G401 (cell line): ENCODE measurements at regions not wholly inside any gene's neighbourhood (a gene's known extent, or its start where the extent isn't known, plus 50 kb on each side); places are given as distances from the start of the nearest gene placed in this dataset.
A peak's percentile ranks its signal among the peaks of the same experiment; 100 is the strongest.
"Not testable (repeated sequence)": the region's sequence is repeated elsewhere in the genome, so short reads cannot be mapped to it uniquely, and the experiment has no call there.

Experiments
- DNase-seq: peaks from one replicate; pipeline ENCODE4 v3.0.0-alpha.2; 2015; ENCODE audit warnings: low spot score
- in situ Hi-C: cut with HindIII; loops from 2 replicates; pipeline ENCODE4 v1.10.0; 2016; ENCODE audit warnings: low sequenced_read_pairs, mixed read lengths

DNA sequence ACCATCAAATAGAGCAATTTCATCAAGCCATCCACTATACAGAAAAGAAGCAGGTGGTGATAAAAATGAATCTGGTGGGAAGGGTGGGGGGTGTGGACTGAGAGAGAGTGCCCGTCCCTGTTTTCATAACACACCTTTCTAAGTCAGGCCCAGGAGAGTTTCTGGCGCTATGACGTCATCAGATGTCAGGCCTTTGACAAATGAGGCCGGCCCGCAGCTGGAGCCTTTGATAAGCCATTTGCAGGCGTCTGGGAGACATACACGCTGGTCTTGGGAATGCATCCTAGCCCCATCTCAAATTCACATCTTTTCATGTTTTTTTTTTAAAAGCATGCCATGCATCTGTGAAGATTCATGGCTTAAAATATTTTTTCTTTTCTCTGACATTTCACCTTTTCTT is 404.5 kb downstream of the BCOR start:
- in situ Hi-C loops: no loop called here
- no peak for DNase-seq

DNA sequence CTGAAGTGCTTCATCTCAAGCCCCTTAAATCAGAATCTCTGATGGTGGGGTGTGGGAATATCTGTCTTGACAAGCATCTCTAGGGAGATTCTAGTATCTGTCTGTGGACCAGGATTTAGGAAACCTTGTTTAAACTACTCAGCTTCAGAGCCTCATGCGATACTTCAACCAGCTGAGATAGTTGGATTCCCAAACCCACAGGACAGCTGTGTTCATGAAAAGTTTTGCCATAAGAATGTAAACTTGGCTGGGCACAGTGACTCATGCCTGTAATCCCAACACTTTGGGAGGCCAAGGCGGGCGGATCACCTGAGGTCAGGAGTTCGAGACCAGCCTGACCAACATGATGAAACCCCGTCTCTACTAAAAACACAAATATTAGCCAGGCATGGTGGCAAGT is 395.1 kb downstream of the BCOR start:
- in situ Hi-C loops, DNase-seq: not testable (repeated sequence)

DNA sequence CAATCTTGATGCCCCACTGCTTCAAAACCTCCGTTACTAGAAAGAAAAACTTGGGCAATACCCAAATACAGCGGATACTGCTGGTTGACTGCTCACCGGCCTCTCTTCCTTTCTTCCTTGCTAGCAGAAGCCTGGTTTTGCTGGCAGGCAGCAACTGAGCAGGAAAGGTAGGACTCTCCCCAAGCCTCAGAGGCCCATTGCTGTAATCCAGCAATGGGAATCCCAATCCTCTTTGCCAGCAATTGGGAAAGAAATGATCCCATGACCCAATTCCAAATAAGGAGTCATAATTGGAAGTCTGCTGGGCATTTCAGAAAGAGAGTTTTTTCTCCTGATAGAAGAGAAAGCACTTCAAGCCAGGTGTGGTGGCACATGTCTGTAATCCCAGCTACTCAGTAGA is 394.5 kb downstream of the BCOR start:
- in situ Hi-C loops: no loop called here
- no peak for DNase-seq

DNA sequence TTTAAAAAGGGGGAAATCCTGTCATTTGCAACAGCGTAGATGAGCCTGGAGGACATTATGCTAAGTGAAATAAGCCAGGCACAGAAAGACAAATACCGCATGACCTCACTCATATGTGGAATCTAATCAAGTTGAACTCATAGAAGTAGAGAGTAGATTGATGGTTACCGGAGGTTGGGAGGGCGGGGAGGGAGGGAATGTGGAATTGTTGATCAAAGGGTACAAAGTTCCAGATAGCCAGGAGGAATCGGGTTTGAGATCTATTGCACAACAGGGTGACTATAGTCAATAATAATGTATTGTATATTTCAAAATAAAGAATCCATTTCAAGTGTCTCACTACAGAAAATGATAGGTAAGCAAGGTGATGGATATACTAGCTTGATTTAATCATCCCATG is 393.2 kb downstream of the BCOR start:
- in situ Hi-C loops: no loop called here
- DNase-seq: no peak

DNA sequence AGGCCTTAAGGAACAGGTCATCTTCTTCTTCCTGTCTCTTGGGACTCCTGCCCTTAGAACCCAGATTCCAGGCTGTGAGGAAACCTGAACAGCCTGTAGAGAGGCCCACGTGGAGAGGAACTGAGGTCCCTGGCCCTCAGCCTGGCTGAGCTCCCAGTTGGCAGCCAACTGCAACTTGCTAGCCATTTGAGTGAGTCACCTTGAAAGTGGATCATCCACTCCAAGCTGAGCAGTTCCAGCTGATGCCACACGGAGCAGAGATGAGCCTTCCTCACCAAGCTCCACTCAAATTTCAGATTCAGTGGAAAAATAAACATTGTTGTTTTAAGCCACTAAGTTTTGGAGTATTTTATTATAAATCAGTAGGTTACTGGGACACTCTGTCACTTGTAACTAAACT is 392.5 kb downstream of the BCOR start:
- DNase-seq: peak; percentile 23
- in situ Hi-C loops: no loop called here

DNA sequence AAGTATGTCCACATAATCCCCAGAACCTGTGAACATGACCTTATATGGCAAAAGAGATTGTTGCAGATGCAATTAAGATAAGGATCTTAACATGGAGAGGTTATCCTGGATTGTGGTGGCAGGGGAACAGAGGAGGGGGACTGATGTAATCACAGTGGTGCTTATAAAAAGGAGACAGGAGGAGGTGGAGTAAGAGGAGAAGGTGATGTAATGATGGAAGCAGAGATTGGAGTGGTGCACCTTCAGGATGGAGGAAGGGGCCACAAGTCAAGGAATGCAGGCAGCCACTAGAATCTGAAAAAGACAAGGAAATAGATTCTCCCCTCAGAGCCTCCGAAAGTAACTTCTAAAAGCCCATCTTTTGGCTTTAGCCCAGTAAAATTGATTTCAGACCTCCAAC is 388.4 kb downstream of the BCOR start:
- no peak for DNase-seq
- in situ Hi-C loops: no loop called here

DNA sequence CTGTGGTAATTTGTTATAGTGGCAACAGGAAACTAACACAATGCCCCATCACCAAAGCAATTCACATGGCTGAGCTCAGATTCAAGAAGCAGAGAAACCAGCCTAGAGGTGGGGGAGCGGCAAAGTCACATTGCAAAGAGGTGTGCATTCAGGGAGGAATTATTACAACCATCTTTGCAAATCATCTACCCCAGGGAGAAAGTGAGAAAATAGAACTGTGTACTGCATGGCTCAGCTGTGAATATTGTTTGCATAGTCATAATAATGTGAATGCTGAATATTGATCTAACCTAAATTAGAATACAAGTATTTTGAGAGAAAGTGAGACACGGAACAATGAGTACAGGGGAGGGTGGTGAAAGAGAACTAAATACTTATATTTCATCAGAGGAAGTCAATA is 387.9 kb downstream of the BCOR start:
- DNase-seq: no peak
- in situ Hi-C loops: no loop called here

DNA sequence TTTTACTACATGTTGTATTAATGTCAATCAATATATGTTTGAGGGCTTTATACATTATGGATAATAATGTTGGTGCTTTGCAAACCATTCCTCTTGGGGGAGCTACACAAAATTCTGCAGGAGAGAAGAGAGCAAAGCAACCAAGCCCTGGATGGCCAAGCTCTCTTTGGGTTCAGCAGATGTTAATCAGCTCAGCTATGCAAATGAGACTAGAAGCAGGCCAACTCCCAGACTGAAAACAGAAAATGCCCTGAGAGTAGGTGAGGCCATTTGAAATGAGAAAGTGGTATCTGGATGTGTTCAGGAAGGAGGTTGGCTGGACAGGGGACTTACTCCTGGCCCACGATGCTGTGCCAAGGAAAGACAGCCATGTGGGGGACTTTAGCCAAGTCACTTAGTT is 387.0 kb downstream of the BCOR start:
- in situ Hi-C loops: no loop called here
- no peak for DNase-seq

DNA sequence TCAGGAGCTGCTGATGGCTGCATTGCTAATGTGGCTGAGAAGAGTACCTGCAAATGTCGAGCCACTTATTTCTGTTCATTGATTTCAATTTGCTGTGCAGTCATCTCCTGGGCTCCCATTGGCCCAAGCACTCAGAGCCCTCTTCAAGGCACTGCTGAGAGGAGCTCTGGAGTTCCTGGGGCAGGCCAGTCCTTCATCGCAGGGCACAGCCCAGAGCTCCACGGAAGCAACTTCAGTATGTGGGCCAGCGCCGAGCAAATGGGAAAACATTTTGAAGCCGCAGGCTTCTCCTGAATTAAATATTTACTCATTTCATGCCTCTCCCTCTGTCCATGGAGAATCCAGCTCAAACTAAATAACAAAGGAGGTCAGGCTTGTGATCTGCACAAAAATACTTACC is 383.3 kb downstream of the BCOR start:
- no peak for DNase-seq
- in situ Hi-C loops: no loop called here

DNA sequence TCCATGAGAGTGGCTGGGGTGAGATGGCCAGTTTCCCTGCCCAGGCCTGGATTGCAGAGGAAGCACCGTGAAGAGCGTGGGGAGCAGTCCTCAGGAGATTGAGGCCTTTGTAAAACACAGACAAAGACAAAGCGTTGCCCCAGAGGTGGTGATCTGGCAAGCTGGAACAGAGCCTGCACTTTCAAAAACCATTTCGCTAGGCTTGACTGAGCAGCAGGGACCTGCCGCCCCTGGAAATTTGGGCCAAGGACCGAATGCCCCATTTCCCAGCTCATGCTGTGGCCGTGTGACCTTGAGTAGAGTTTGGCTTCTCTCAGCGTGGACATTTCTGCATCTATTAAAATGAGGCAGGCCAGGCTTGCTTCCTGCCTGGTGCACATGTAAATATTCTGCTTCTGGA is 381.4 kb downstream of the BCOR start:
- in situ Hi-C loops: no loop called here
- peak; percentile 1 for DNase-seq

DNA sequence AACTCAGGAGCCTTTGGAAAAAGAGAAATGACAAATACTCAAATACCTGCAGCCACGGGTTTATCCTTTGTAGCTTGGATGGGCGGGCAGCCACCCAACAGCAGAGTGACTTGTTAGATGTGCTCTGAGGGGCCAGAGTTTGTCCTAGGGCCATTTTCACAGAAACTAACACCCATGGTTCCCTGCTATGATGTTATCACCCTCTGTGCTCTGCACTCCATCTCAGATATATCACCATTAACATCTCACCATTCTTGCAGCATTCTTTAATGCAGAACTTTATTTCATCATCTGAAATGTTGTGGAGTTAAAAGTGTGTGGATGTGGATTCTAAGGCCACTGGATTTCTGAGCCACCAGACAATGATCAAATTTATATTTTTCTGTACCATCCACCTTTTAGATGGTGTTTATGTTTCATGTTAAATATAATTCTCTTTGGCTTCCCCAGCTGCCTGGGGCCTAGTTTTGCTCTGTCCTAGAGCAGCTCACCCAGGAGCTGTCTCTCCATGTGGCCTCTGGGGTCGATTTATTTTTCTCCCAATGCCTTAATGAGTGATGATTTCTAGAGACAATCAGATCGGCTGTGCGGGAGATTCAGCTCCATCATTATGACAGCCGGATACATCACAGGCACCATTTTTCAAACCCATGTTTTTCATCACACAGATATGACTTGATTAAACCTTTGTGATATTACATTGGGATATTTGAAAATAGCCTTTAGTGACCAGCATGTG is 380.8 kb downstream of the BCOR start:
- DNase-seq: no peak
- in situ Hi-C loops: no loop called here

DNA sequence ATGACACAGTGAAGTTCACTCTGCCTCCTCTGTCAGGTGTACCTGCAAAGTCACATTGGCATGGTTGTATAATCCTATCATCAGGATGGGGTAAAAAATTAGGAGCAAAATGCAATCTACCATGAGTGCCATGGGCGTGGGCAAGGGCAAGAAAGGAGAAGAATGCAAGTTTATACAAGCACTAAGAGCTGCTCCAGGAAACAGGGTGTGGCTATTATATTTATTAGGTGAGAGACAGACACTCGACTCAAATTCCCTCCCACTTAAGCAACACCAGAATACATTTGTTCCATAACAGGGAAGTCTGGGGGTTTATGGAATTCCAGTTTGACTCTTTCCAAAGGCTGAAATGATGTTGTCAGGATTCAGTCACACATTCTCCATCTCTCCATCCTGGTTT is 378.8 kb downstream of the BCOR start:
- no peak for DNase-seq
- in situ Hi-C loops: no loop called here

DNA sequence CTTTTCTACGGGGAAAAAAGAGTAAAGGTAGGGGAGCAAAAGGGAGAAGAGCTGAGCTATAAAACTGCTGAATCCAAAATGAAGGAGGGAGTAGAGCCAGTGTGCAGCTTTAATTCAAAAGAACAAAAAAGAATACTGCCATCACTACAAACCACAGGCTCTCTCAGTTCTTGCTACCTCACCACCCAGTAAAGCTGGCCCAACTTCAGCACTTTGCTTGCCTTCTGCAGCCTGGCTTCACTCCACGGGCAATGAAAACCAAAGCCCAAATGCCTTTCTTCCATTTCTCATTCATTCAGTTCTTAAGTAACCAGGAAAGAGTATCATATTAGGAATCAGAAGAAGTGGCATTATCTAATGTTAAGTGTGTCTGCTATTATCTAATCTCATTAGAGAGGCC is 376.8 kb downstream of the BCOR start:
- in situ Hi-C loops: no loop called here
- DNase-seq: peak; percentile 2

DNA sequence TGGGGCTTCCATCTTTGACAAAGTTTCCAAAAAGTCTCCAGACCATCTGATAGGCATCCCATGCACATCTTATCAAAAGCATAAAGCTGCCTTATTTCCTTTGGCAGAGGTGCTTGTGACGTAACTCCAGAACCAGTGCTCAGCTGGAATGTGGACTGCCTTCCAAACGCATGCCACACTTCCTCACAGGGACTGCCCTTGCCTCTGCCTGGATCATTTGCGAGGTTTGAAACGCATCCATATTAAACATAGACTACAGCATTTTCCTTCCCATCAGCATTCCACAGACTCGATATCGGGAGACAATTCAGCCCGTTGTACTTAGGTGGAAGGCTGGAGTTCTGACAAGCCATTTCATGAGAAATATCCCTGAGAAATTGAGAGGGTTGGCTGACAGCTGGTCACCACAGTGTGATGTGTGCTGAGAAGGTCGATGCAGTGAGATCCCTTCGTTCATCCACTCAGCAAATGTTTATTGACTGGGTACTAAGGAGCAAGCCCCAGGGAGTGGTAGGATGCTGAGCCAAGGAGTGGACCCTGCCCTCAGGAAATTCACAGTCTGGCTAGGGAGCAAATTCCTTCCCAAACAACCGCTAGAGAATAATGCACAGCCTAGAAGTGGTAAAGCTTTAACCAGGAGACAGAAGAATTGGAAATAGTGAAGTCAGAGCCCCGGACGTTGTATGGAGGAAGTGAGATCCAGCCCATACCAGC is 376.0 kb downstream of the BCOR start:
- no peak for DNase-seq
- in situ Hi-C loops: no loop called here

DNA sequence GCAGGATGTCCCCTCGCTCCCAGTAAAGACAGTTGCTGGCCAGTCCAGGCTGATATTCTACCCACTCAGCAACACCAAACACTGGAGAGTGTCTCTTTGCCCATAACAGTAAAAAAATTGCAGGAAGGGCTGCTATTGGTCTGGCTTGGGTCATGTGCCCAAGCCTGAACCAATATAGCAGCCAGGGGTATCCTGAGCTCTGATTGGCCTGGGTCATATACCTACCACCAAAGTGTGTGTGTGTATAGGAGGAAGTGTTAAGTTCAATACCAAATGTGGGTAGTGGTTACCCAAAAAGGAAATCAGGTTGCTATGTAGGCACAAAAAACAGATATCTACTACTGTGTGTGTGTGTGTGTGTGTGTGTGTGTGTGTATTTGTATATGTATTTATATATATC is 373.2 kb downstream of the BCOR start:
- in situ Hi-C loops: no loop called here
- no peak for DNase-seq

DNA sequence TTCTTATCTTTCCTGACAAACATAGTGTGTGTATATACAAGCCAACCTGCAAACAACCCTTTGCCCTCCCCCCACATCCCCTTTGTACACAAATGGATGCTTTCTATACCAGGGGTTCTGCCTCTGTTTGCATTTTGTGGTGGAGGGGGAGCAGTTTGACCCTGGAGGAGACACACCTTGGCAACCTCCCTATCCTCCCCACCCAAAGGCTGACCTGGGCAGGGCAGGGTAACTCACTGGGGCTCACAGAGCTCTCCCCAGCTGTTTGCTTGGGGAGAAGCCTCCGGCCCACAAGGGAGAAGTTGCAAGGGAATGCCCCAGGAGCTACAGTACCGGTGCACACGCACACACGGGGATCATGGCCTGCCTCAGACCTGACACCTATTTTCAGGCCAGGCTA is 372.6 kb downstream of the BCOR start:
- in situ Hi-C loops: no loop called here
- DNase-seq: no peak

DNA sequence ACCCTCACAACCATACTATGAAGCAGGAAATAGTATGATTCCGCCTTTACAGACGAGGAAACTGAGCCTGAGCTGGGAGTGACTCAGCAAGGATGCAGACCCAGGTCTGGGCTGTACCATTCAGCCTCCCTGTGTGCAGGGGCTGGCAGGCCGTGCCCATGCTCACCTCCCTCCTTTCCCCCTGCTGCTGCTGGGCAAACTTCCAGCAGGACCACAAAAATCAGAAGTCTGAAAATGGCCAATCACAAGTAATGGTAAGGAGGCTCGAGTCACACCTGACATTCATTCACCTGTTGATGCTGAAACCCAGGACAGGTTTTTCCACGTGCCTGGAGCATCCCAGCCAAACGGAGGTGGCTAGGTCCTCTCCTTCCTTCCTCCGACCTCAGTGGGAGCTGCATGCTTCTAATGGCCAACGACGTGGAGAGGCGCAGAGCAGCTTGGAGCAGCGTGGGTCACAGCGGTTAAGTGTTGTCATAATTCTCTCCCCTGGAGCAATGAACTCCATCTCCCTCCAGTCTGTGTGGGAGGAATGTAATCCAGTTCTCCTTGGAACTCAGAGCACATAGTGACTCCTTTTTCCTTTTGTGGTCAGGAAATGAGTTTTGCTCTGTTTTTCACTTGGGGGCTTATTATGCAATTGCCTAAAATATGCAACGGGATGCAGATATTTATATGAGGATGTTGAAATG is 371.7 kb downstream of the BCOR start:
- in situ Hi-C loops: no loop called here
- no peak for DNase-seq

DNA sequence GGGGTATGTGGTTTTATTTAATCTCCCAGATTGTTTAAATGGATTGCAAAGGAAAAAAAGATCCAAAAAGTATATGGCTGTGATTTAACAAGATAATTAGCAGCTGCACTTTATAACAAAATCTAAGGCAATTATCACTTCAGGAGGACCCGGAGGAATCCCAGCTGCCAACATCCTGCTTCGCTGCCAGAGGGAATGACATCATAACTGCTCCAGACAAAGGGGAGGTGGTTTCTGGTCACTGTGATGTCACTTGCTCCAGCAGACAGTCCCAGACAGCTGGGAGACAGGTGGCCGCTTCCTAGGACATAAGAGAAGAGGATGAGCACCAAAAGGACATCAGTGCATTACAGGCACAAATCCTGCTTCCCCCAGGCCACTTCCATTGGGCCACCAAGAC is 371.0 kb downstream of the BCOR start:
- no peak for DNase-seq
- in situ Hi-C loops: no loop called here

DNA sequence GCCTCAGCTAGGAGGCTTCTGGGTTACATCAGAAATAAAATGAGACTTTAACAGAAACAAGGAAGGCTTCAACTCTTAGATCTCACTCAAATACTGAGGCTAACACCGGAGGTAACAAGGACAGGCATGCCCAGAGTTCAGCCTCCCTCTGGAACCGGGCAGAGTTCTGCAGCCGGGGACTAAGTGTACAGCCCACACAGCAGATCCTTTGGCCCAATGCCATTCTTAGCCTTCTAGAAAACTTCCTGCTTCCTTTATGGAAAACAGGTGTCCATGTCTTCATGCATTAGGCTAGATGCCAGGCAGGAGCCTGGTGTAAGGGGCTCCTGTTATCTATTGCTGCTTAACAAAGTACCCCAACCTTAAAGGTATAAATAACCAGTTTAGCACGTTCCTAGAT is 369.7 kb downstream of the BCOR start:
- no peak for DNase-seq
- in situ Hi-C loops: no loop called here

DNA sequence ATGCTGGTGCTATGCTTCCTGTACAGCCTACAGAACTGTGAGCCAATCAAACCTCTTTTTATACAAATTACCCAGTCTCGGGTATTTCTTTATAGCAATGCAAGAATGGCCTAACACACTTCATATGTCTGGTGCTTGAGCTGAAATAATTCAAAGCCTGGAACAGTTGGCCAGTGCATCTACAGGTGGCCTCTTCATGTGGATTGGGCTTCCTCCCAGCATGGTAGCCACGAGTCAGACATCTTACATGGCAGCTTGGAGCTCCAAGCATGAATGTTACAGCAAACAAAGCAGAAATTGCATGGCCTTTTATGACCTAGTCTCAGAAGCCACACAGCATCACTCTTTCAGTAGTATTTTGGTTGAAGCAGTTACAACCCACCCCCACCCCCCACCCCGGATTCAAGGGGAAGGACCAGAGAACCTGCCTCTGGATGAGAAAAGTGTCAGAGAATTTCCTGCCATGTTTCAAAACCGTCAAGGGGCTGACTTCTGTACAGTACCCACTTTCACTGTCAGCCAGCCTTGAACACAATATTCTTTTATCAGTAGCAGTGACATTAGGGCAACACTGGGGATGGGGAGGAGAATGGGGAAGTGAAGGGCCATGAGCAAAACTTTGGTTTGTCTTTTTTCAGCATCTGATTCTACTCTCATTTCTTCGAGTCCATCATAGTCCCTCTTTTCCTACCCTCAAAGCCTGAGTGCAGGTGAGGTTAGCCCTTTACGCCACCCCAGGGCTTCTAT is 368.7 kb downstream of the BCOR start:
- no peak for DNase-seq
- in situ Hi-C loops: no loop called here
